WTC11 (cell line): ENCODE measurements at regions not wholly inside any gene's neighbourhood (a gene's known extent, or its start where the extent isn't known, plus 50 kb on each side); places are given as distances from the start of the nearest gene placed in this dataset.

Source experiments
- ATAC-seq: fragments of 200-7000 bp; cut with Tn5 transposase; 2 replicates; pipeline ENCODE4 v1.10.0; 2021; ENCODE audit warnings: mild to moderate bottlenecking, moderate library complexity
- CTCF ChIA-PET: fragments of 300-600 bp; sonication (Branson Sonifier 250); formaldehyde crosslinking; loops from one replicate; lab custom pipeline; 2021; ENCODE audit warnings: antibody characterized with exemption; lab: Charles Lee
- POLR2A ChIA-PET: fragments of 350-600 bp; sonication (Branson Sonifier 250); formaldehyde crosslinking; loops from one replicate; lab custom pipeline; 2021; ENCODE audit warnings: antibody characterized with exemption; lab: Charles Lee
- DNase-seq: peaks from one replicate; pipeline ENCODE4 v3.0.0; 2021; ENCODE audit warnings: low spot score
- H3K27ac Mint-ChIP-seq: 2 replicates; pipeline ENCODE4 v1.8.0; 2021; ENCODE audit warnings: mixed read lengths
- H3K27me3 Mint-ChIP-seq: 2 replicates; pipeline ENCODE4 v1.8.0; 2021; ENCODE audit warnings: low read depth, mild to moderate bottlenecking, moderate library complexity, mixed read lengths
- H3K36me3 Mint-ChIP-seq: 2 replicates; pipeline ENCODE4 v1.8.0; 2021; ENCODE audit warnings: mixed read lengths
- H3K4me1 Mint-ChIP-seq: 2 replicates; pipeline ENCODE4 v1.8.0; 2022; ENCODE audit warnings: mixed read lengths
- H3K4me3 Mint-ChIP-seq: 2 replicates; pipeline ENCODE4 v1.8.0; 2021; ENCODE audit warnings: mild to moderate bottlenecking, moderate library complexity, mixed read lengths
- H3K9me3 Mint-ChIP-seq: 2 replicates; pipeline ENCODE4 v1.8.0; 2021; ENCODE audit warnings: mixed read lengths
- ARID4B ChIP-seq: sonication (generic); formaldehyde crosslinking; IDR thresholded peaks from 2 replicates; pipeline ENCODE4 v1.8.0; 2023; ENCODE audit warnings: missing genetic modification reagents, mild to moderate bottlenecking, borderline replicate concordance
- ATF3 ChIP-seq: sonication (generic); formaldehyde crosslinking; conservative IDR thresholded peaks from 2 replicates; pipeline ENCODE4 v1.8.1; 2022; ENCODE audit warnings: mild to moderate bottlenecking, missing genetic modification reagents
- ATF6 ChIP-seq: sonication (generic); formaldehyde crosslinking; IDR thresholded peaks from 2 replicates; pipeline ENCODE4 v1.8.1; 2023; ENCODE audit warnings: mild to moderate bottlenecking, missing genetic modification reagents
- E2F1 ChIP-seq: sonication (generic); formaldehyde crosslinking; IDR thresholded peaks from 2 replicates; pipeline ENCODE4 v1.8.0; 2022; ENCODE audit warnings: mild to moderate bottlenecking, missing genetic modification reagents
- FOXK1 ChIP-seq: sonication (generic); formaldehyde crosslinking; IDR thresholded peaks from 2 replicates; pipeline ENCODE4 v1.8.0; 2022; ENCODE audit warnings: mild to moderate bottlenecking, moderate library complexity, missing genetic modification reagents
- GRHL2 ChIP-seq: fragments of 250-450 bp; sonication (Bioruptor Pico); IDR thresholded peaks from 2 replicates; pipeline ENCODE4 v1.8.0; 2022; ENCODE audit warnings: mild to moderate bottlenecking, moderate library complexity; ENCODE audit not compliant: insufficient replicate concordance, severe bottlenecking
- MXD4 ChIP-seq: fragments of 250-450 bp; sonication (Bioruptor Pico); IDR thresholded peaks from 2 replicates; pipeline ENCODE4 v1.8.0; 2021; ENCODE audit warnings: mild to moderate bottlenecking, moderate library complexity, borderline replicate concordance
- PRDM15 ChIP-seq: sonication (generic); formaldehyde crosslinking; IDR thresholded peaks from 2 replicates; pipeline ENCODE4 v1.8.0; 2022; ENCODE audit warnings: missing genetic modification reagents
- PRRX2 ChIP-seq: fragments of 250-450 bp; sonication (Bioruptor Pico); IDR thresholded peaks from 2 replicates; pipeline ENCODE4 v1.8.0; 2021; ENCODE audit warnings: mild to moderate bottlenecking
- RORB ChIP-seq: fragments of 250-450 bp; sonication (Bioruptor Pico); IDR thresholded peaks from 2 replicates; pipeline ENCODE4 v1.9.0; 2021; ENCODE audit warnings: mild to moderate bottlenecking
- SMAD4 ChIP-seq: sonication (generic); formaldehyde crosslinking; IDR thresholded peaks from 2 replicates; pipeline ENCODE4 v1.8.0; 2022; ENCODE audit warnings: mild to moderate bottlenecking, missing genetic modification reagents
- SOX15 ChIP-seq: fragments of 250-450 bp; sonication (Bioruptor Pico); IDR thresholded peaks from 2 replicates; pipeline ENCODE4 v1.9.0; 2021; ENCODE audit warnings: mild to moderate bottlenecking
- TEAD1 ChIP-seq: sonication (generic); formaldehyde crosslinking; IDR thresholded peaks from 2 replicates; pipeline ENCODE4 v1.8.0; 2022; ENCODE audit warnings: mild to moderate bottlenecking, missing genetic modification reagents
- ZBTB43 ChIP-seq: sonication (generic); formaldehyde crosslinking; IDR thresholded peaks from 2 replicates; pipeline ENCODE4 v1.8.1; 2023; ENCODE audit warnings: mild to moderate bottlenecking, missing genetic modification reagents
- ZMAT4 ChIP-seq: fragments of 250-450 bp; sonication (Bioruptor Pico); IDR thresholded peaks from 2 replicates; pipeline ENCODE4 v1.9.0; 2021; ENCODE audit warnings: mild to moderate bottlenecking
- ZNF121 ChIP-seq: sonication (generic); formaldehyde crosslinking; IDR thresholded peaks from 2 replicates; pipeline ENCODE4 v1.8.0; 2023; ENCODE audit warnings: missing genetic modification reagents
- ZNF138 ChIP-seq: sonication (generic); formaldehyde crosslinking; conservative IDR thresholded peaks from 2 replicates; pipeline ENCODE4 v1.8.1; 2022; ENCODE audit warnings: mild to moderate bottlenecking, moderate library complexity, missing genetic modification reagents
- ZNF416 ChIP-seq: fragments of 250-450 bp; sonication (Bioruptor Pico); IDR thresholded peaks from 2 replicates; pipeline ENCODE4 v1.9.0; 2021; ENCODE audit warnings: mild to moderate bottlenecking, inconsistent platforms

- TF ChIP-seq ZNF416 (CRISPR knock-in tag): no peak
- TF ChIP-seq PRDM15: no peak
- no peak for TF ChIP-seq TEAD1 (CRISPR knock-in tag)
- TF ChIP-seq PRRX2 (CRISPR knock-in tag): no peak
- no peak for TF ChIP-seq RORB (CRISPR knock-in tag)
- no peak for TF ChIP-seq E2F1 (CRISPR knock-in tag)
- Mint-ChIP-seq H3K9me3 (peaks cover 12% of the 10 kb centered on the region), H3K36me3 (no peaks in the 10 kb centered on the region), H3K4me1 (peaks cover 17% of the 10 kb centered on the region), H3K27ac (no peak overlapping the region), H3K27me3 (no peaks in the 10 kb centered on the region), H3K4me3 (no peak overlapping the region)
- ChIA-PET CTCF (interaction anchor here (1.0 to 2.7 kb wide), 2 partner anchors 229 to 243 kb away, joined by 5 to 20 read pairs; partner anchors contain the start of genes CDKN2B and CDKN2B-AS1), POLR2A (interaction anchor here (0.5 kb wide), 1 partner anchor 106 kb away, joined by 3 read pairs; no protein-coding TSS in a partner anchor)
- no peak for DNase-seq
- no peak for ATAC-seq
Measured at GRCh38 chr9:22237497-22238363, 208.9 kb upstream of the DMRTA1 start.

- Mint-ChIP-seq H3K4me1 (peaks cover 17% of the 10 kb centered on the region), H3K4me3 (no peak overlapping the region), H3K36me3 (no peaks in the 10 kb centered on the region), H3K27ac (0 out of 2 replicates have a peak overlapping the region, but pooled peaks have one; percentile 35), H3K27me3 (no peaks in the 10 kb centered on the region), H3K9me3 (peaks cover 1% of the 10 kb centered on the region; the same call in 1 of the 2 replicates)
- ATAC-seq: peak; percentile 78
- DNase-seq: no peak
- POLR2A ChIA-PET: interaction anchor here (0.6 kb wide), 2 partner anchors 121 to 671 kb away, joined by 4 to 9 read pairs; no protein-coding TSS in a partner anchor
- CTCF ChIA-PET: interaction anchor here (0.6 to 2.7 kb wide), 7 partner anchors 22 to 958 kb away, joined by 3 to 20 read pairs (median 5); partner anchors contain the start of genes CDKN2B and CDKN2B-AS1
- TF ChIP-seq ARID4B (CRISPR knock-in tag) (no peak), ZNF416 (CRISPR knock-in tag) (no peak), ZNF138 (CRISPR knock-in tag) (no peak), ATF6 (CRISPR knock-in tag) (no peak), ZNF121 (CRISPR knock-in tag) (no peak), GRHL2 (no peak), SOX15 (CRISPR knock-in tag) (no peak), RORB (CRISPR knock-in tag) (no peak; the same call in 1 of the 2 replicates), MXD4 (CRISPR knock-in tag) (no peak), SMAD4 (CRISPR knock-in tag) (no peak), ZBTB43 (CRISPR knock-in tag) (no peak), ATF3 (CRISPR knock-in tag) (no peak), ZMAT4 (CRISPR knock-in tag) (no peak), FOXK1 (CRISPR knock-in tag) (no peak)
Measured at GRCh38 chr9:22238809-22239684, 207.6 kb upstream of the DMRTA1 start.
